MCF 10A (cell line): ENCODE measurements at regions not wholly inside any gene's neighbourhood (a gene's known extent, or its start where the extent isn't known, plus 50 kb on each side); places are given as distances from the start of the nearest gene placed in this dataset.

Experiments used
- BruUV-seq: library from RNA; stranded (reverse); fragments of 400-500 nt; replicated peaks from 2 replicates; lab custom pipeline; 2021; lab: Mats Ljungman, UMichigan
- CTCF ChIA-PET: fragments of 300-600 bp; sonication (Branson Sonifier 250); formaldehyde crosslinking; extraction: SDS; loops from one replicate; lab custom pipeline; 2021; ENCODE audit warnings: antibody characterized with exemption, inconsistent platforms; lab: Yijun Ruan, JAX
- POLR2A ChIA-PET: fragments of 300-600, 350-650 bp; sonication (Branson Sonifier 250); formaldehyde crosslinking; extraction: SDS; loops from one replicate; lab custom pipeline; 2020; ENCODE audit warnings: antibody characterized with exemption, inconsistent platforms; lab: Yijun Ruan, JAX
- DNase-seq: peaks from one replicate; pipeline ENCODE4 v3.0.0-alpha.2; 2018; ENCODE audit not compliant: unreplicated experiment
- H3K27ac Mint-ChIP-seq: one replicate; pipeline ENCODE4 v1.8.0; 2022; ENCODE audit warnings: mild to moderate bottlenecking, low read depth, mixed read lengths; ENCODE audit not compliant: unreplicated experiment
- H3K27me3 Mint-ChIP-seq: one replicate; pipeline ENCODE4 v1.8.0; 2022; ENCODE audit warnings: mixed read lengths; ENCODE audit not compliant: insufficient read depth, unreplicated experiment
- H3K36me3 Mint-ChIP-seq: one replicate; pipeline ENCODE4 v1.8.0; 2022; ENCODE audit warnings: mild to moderate bottlenecking, moderate library complexity, mixed read lengths; ENCODE audit not compliant: insufficient read depth, unreplicated experiment
- H3K4me1 Mint-ChIP-seq: one replicate; pipeline ENCODE4 v1.8.0; 2022; ENCODE audit warnings: mixed read lengths; ENCODE audit not compliant: insufficient read depth, unreplicated experiment
- H3K4me3 Mint-ChIP-seq: one replicate; pipeline ENCODE4 v1.8.0; 2022; ENCODE audit warnings: mild to moderate bottlenecking, moderate library complexity, mixed read lengths; ENCODE audit not compliant: unreplicated experiment
- H3K9me3 Mint-ChIP-seq: one replicate; pipeline ENCODE4 v1.8.0; 2022; ENCODE audit warnings: mixed read lengths; ENCODE audit not compliant: unreplicated experiment
- CTCF ChIP-seq: fragments of 200-600 bp; IDR thresholded peaks from one replicate; pipeline ENCODE4 v1.8.0; 2022; ENCODE audit warnings: antibody characterized with exemption, mild to moderate bottlenecking; ENCODE audit not compliant: unreplicated experiment
- intact Hi-C: fragments of 100-400 bp; cut with micrococcal nuclease; formaldehyde crosslinking; loops from 2 replicates; pipeline ENCODE4 v1.14.1; 2022

- H3K4me1 Mint-ChIP-seq, result no peaks in the 10 kb centered on the region
Observed at GRCh38 chr20:37455659-37456058, 65.4 kb upstream of the NNAT start.

GRCh38 chr20:37456948-37457347 lies 64.1 kb upstream of the NNAT start:
- BruUV-seq, result no TSS peak
- ChIA-PET POLR2A (no interaction called here), CTCF (no interaction called here)
- no peak for DNase-seq
- Mint-ChIP-seq H3K36me3 (no peaks in the 10 kb centered on the region), H3K4me3 (no peak overlapping the region), H3K27me3 (peaks cover 14% of the 10 kb centered on the region), H3K27ac (no peak overlapping the region), H3K4me1 (no peaks in the 10 kb centered on the region), H3K9me3 (peaks cover 23% of the 10 kb centered on the region)
- TF ChIP-seq CTCF, result no peak
- intact Hi-C loops, result no loop called here

More at GRCh38 chr20:37455659-37456058, 65.4 kb upstream of the NNAT start:
- intact Hi-C loops, result no loop called here
- DNase-seq, result no peak
- TF ChIP-seq CTCF, result no peak
- peaks cover 10% of the 10 kb centered on the region for H3K27me3 Mint-ChIP-seq
- H3K27ac Mint-ChIP-seq, result no peak overlapping the region
- CTCF ChIA-PET, result no interaction called here
- H3K9me3 Mint-ChIP-seq, result peaks cover 22% of the 10 kb centered on the region
- H3K36me3 Mint-ChIP-seq, result no peaks in the 10 kb centered on the region
- H3K4me3 Mint-ChIP-seq, result no peak overlapping the region
- POLR2A ChIA-PET, result interaction anchor here (0.6 kb wide), 1 partner anchor 205 kb away, joined by 5 read pairs; no protein-coding TSS in a partner anchor
- no TSS peak for BruUV-seq

GRCh38 chr20:37457921-37458320 lies 63.1 kb upstream of the NNAT start:
- no peaks in the 10 kb centered on the region for H3K4me1 Mint-ChIP-seq
- H3K4me3 Mint-ChIP-seq, result no peak overlapping the region
- intact Hi-C loops, result no loop called here
- H3K27ac Mint-ChIP-seq, result no peak overlapping the region
- no peaks in the 10 kb centered on the region for H3K36me3 Mint-ChIP-seq
- peaks cover 23% of the 10 kb centered on the region for H3K9me3 Mint-ChIP-seq
- ChIA-PET CTCF (no interaction called here), POLR2A (interaction anchor here (0.7 kb wide), 1 partner anchor 27 kb away, joined by 3 read pairs; no protein-coding TSS in a partner anchor)
- no peak for DNase-seq
- BruUV-seq, result no TSS peak
- no peak for TF ChIP-seq CTCF
- H3K27me3 Mint-ChIP-seq, result peaks cover 14% of the 10 kb centered on the region

- Mint-ChIP-seq H3K36me3 (no peaks in the 10 kb centered on the region), H3K27me3 (peaks cover 14% of the 10 kb centered on the region), H3K27ac (no peak overlapping the region), H3K9me3 (peaks cover 23% of the 10 kb centered on the region), H3K4me3 (no peak overlapping the region), H3K4me1 (no peaks in the 10 kb centered on the region)
- ChIA-PET POLR2A (no interaction called here), CTCF (interaction anchor here (0.6 kb wide), 1 partner anchor 110 kb away, joined by 3 read pairs; no protein-coding TSS in a partner anchor)
- BruUV-seq, result no TSS peak
- intact Hi-C loops, result no loop called here
- DNase-seq, result no peak
- TF ChIP-seq CTCF, result no peak
Observed at GRCh38 chr20:37458761-37459160, 62.3 kb upstream of the NNAT start.
